Adrenal gland (tissue), 9 donors: ENCODE measurements at regions not wholly inside any gene's neighbourhood (a gene's known extent, or its start where the extent isn't known, plus 50 kb on each side); places are given as distances from the start of the nearest gene placed in this dataset.

Experiments used
- DNase-seq, 7 donors: peaks; one replicate each; pipeline ENCODE4 v3.0.0-alpha.2; 2019 to 2020
- H3K27ac ChIP-seq, 5 donors: fragments of 200-600 bp; sonication (generic) in 4 of 5; 1 replicate in 3 of 5; 2 replicates in 2 of 5; pipeline versions ENCODE4 v1.5.1 to v1.8.0; 2016 to 2020; ENCODE audit warnings: mild to moderate bottlenecking in 1 of 5
- H3K27me3 ChIP-seq: fragments of 200-600 bp; 2 replicates; pipeline ENCODE4 v1.8.0; 2021
- H3K36me3 ChIP-seq, 2 donors: fragments of 200-600 bp; replicated peaks in 1 of 2; 1 replicate in 1 of 2; 2 replicates in 1 of 2; pipeline versions ENCODE4 v1.5.1 to v1.8.0; 2018 to 2022
- H3K4me1 ChIP-seq, 2 donors: fragments of 200-600 bp; replicated peaks in 1 of 2; 1 replicate in 1 of 2; 2 replicates in 1 of 2; pipeline versions ENCODE4 v1.5.1 to v1.8.0; 2018 to 2021
- H3K4me3 ChIP-seq, 4 donors: fragments of 200-600 bp; sonication (generic) in 3 of 4; one replicate each; pipeline ENCODE4 v1.5.1; 2016 to 2018
- H3K9me3 ChIP-seq, 3 donors: fragments of 200-600 bp; sonication (generic) in 1 of 3; replicated peaks in 1 of 3; 1 replicate in 2 of 3; 2 replicates in 1 of 3; pipeline versions ENCODE4 v1.5.1 to v1.8.0; 2016 to 2021
- POLR2A ChIP-seq, 2 donors: fragments of 450-650 bp; IDR thresholded peaks; one replicate each; pipeline ENCODE4 v1.6.1; 2017; ENCODE audit warnings: antibody characterized with exemption in 2 of 2, mild to moderate bottlenecking in 2 of 2, moderate library complexity in 1 of 2
- WGBS, 4 donors: extraction: QIAGEN DNeasy Blood & Tissue Kit in 2 of 4; methylation state at CpG; one replicate each; pipeline versions ENCODE4 v1.1.5 to v1.1.7; 2013 to 2017; 5-methylcytosine and 5-hydroxymethylcytosine counted together
- intact Hi-C, 2 donors: fragments of 100-400 bp; cut with DNase I; formaldehyde crosslinking; loops; one replicate each; pipeline versions ENCODE4 v1.14.1 to v1.15.0; 2022 to 2023
- TF ChIP-seq, protein P1 (sequence below), 6 experiments: fragments of 450-650 bp in 4 of 6; fragments of 200-600 bp in 2 of 6; sonication (generic) in 1 of 6; IDR thresholded peaks; 1 replicate in 5 of 6; 2 replicates in 1 of 6; pipeline versions ENCODE4 v1.5.1 to v1.8.0; 2016 to 2021; ENCODE audit warnings: antibody characterized with exemption in 6 of 6, mild to moderate bottlenecking in 2 of 6, moderate library complexity in 1 of 6
- donor health status: healthy with polysubstance abuse.
- donor health status: Bipolar disorder and iron deficiency.
- donor health status: DM: yes; HTN: yes; CAD: no.
- donor health status: DM: no; HTN: no; CAD: no.
- donor health status: DM: no; HTN: no; CAD: no.

DNA sequence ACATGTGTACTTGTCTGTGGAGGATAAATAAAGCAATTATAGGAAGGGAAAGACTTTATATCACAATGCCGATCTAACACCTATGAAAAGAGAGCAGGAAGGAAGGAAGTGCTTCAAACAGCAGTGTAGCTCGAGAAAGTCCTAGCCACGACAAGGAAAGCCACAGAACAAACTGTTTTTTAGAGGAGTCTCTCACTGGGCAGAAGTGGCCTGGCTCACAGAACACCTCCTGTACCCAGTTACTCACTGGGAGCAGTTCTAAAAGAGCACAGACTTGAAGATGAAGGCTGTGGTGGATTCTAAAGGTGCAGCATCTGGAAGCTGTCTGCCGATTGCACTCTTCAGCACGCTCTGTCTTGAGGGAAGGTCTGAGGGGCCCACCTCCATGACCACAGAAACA is 248.8 kb upstream of the ATP11B start:
- no peak for TF ChIP-seq POLR2A (IDR thresholded peaks at IDR 0.05)
- TF ChIP-seq, protein P1, sequence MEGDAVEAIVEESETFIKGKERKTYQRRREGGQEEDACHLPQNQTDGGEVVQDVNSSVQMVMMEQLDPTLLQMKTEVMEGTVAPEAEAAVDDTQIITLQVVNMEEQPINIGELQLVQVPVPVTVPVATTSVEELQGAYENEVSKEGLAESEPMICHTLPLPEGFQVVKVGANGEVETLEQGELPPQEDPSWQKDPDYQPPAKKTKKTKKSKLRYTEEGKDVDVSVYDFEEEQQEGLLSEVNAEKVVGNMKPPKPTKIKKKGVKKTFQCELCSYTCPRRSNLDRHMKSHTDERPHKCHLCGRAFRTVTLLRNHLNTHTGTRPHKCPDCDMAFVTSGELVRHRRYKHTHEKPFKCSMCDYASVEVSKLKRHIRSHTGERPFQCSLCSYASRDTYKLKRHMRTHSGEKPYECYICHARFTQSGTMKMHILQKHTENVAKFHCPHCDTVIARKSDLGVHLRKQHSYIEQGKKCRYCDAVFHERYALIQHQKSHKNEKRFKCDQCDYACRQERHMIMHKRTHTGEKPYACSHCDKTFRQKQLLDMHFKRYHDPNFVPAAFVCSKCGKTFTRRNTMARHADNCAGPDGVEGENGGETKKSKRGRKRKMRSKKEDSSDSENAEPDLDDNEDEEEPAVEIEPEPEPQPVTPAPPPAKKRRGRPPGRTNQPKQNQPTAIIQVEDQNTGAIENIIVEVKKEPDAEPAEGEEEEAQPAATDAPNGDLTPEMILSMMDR (IDR thresholded peaks at IDR 0.05): no peak
- WGBS, 4 donors: 63 to 75% (median 71%) methylated on average over 5 of the region's 5 CpGs
- Histone ChIP-seq H3K9me3 (no peaks in the 10 kb centered on the region), H3K27me3 (no peaks in the 10 kb centered on the region), H3K4me3 (no peak overlapping the region), H3K4me1 (no peaks in the 10 kb centered on the region), H3K36me3 (no peaks in the 10 kb centered on the region), H3K27ac (no peak overlapping the region)
- no peak for DNase-seq
- intact Hi-C loops: no loop called here

DNA sequence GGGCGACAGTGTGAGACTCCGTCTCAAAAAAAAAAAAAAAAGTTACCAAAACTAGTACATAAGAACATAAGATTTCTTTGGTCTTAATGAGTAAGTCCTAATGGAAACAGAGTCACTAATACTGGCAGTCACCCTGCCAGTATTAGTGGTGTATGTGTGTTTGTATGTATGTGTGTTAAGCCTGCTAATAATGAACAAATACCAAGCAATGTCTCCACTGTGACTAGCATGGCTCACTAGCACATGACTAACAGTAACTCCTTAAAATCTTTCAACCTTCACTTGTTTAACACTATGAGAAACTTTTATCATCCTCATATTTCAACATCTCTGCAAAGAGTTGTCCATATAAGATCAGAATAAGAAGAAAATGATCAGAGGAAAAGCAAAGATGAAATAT is 231.0 kb upstream of the ATP11B start:
- no peak overlapping the region for H3K4me3 ChIP-seq
- no peak for DNase-seq
- no peaks in the 10 kb centered on the region for H3K36me3 ChIP-seq
- no peak for TF ChIP-seq POLR2A (IDR thresholded peaks at IDR 0.05)
- TF ChIP-seq, protein P1 (IDR thresholded peaks at IDR 0.05): no peak
- no peaks in the 10 kb centered on the region for H3K9me3 ChIP-seq
- intact Hi-C loops: no loop called here
- no peaks in the 10 kb centered on the region for H3K4me1 ChIP-seq
- 71 to 91% (median 84%) methylated on average over 2 of the region's 2 CpGs for WGBS, 4 donors
- no peak overlapping the region for H3K27ac ChIP-seq
- H3K27me3 ChIP-seq: no peaks in the 10 kb centered on the region

DNA sequence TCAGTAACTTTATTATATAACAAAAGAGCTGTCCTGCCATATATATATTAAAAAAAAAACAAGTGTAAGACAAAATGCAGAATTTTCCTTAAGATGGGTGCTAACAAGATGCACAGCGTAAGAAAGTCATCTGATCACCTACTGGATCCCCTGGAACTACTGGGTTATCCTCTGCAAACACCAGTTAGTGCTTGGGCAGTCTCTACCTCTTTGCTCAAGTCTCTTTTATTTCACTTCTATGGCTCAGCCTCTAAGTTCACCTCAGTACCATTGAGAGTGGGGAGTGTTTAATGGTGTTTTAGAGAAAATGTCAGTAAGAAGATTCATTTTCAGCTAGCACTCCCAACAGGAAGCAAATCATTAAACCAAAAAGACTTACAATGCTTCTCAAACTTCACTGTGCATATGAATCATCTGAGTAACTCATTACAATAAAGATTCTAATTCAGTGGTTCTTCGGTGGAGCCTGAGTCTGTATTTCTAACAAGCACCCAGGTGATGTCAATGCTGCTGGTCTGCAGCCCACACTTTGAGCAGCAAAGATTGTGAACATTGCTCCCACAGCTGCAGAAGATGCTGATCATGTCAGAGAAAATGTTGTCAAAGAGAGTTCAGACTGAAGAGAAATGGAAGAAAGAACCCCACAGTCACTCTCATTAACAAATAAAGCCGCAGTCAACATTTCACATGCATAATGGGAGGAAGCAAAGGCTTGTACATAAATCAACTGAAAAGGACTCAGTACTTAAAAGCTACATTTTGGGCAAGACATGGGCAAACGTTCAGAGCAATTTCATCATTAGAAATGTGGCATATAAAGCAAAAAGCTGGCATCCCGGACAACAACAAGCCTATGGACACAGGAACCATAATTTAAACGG is 227.1 kb upstream of the ATP11B start:
- Histone ChIP-seq H3K4me1 (no peaks in the 10 kb centered on the region), H3K4me3 (no peak overlapping the region), H3K27me3 (no peaks in the 10 kb centered on the region), H3K36me3 (no peaks in the 10 kb centered on the region), H3K9me3 (no peaks in the 10 kb centered on the region), H3K27ac (no peak overlapping the region)
- intact Hi-C loops: no loop called here
- 60 to 65% (median 63%) methylated on average over 6 of the region's 6 CpGs for WGBS, 4 donors
- DNase-seq: no peak
- TF ChIP-seq, protein P1 (IDR thresholded peaks at IDR 0.05): no peak
- TF ChIP-seq POLR2A (IDR thresholded peaks at IDR 0.05): no peak

DNA sequence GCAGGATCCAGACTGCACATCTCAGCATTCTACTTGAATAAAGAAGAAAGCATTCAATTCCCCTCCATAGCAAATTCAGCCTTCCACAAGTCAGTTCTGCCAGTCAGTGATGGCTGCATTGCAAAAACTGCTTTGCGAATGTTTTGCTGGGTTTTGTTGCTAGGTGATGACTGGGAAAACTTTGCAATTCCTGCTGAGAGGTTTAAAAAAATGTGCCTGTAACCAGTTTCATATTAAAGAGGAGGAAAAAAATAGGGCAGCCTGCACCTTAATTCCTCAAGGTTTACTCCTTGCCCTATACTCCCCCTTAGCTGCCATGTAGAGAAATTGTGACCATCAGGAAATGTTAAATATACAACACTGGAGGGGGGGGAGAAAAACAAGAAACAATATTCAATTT is 225.6 kb upstream of the ATP11B start:
- H3K27me3 ChIP-seq: no peaks in the 10 kb centered on the region
- no peak for DNase-seq
- H3K9me3 ChIP-seq: no peaks in the 10 kb centered on the region
- no peak for TF ChIP-seq POLR2A (IDR thresholded peaks at IDR 0.05)
- TF ChIP-seq, protein P1 (IDR thresholded peaks at IDR 0.05): no peak
- H3K4me3 ChIP-seq: no peak overlapping the region
- H3K36me3 ChIP-seq: no peaks in the 10 kb centered on the region
- intact Hi-C loops: no loop called here
- H3K27ac ChIP-seq: no peak overlapping the region
- WGBS, 4 donors: 70 to 79% (median 73%) methylated on average over 1 of the region's 1 CpG
- no peaks in the 10 kb centered on the region for H3K4me1 ChIP-seq
